KMS-11 (cell line): ENCODE measurements at regions not wholly inside any gene's neighbourhood (a gene's known extent, or its start where the extent isn't known, plus 50 kb on each side); places are given as distances from the start of the nearest gene placed in this dataset.

Source experiments
- H2AFZ ChIP-seq: fragments of 200-600 bp; sonication (generic); 2 replicates; pipeline ENCODE4 v1.6.1; 2016; ENCODE audit warnings: antibody characterized with exemption, mixed run types, low read depth
- H3K27ac ChIP-seq: fragments of 200-600 bp; sonication (generic); 2 replicates; pipeline ENCODE4 v1.6.1; 2016; ENCODE audit warnings: mild to moderate bottlenecking, mixed run types
- H3K27me3 ChIP-seq: fragments of 200-600 bp; sonication (generic); 2 replicates; pipeline ENCODE4 v1.6.1; 2017; ENCODE audit warnings: mild to moderate bottlenecking, low read depth, mixed run types, moderate library complexity; ENCODE audit not compliant: insufficient read depth
- H3K36me3 ChIP-seq: fragments of 200-600 bp; sonication (generic); 2 replicates; pipeline ENCODE4 v1.6.1; 2017; ENCODE audit warnings: mild to moderate bottlenecking, mixed run types; ENCODE audit not compliant: insufficient read depth
- H3K4me1 ChIP-seq: fragments of 200-600 bp; sonication (generic); 2 replicates; pipeline ENCODE4 v1.6.1; 2016; ENCODE audit warnings: mild to moderate bottlenecking, low read depth, mixed run types; ENCODE audit not compliant: poor library complexity, severe bottlenecking
- H3K4me2 ChIP-seq: fragments of 200-600 bp; sonication (generic); 2 replicates; pipeline ENCODE4 v1.7.0; 2016; ENCODE audit warnings: mild to moderate bottlenecking, mixed run types
- H3K4me3 ChIP-seq: fragments of 200-600 bp; sonication (generic); IDR thresholded peaks from 2 replicates; pipeline ENCODE4 v1.6.1; 2017; ENCODE audit warnings: low read depth, low read length, mixed read lengths; ENCODE audit not compliant: insufficient read depth
- H3K79me2 ChIP-seq: fragments of 200-600 bp; sonication (generic); 2 replicates; pipeline ENCODE4 v1.6.1; 2016; ENCODE audit warnings: low read depth, mixed run types; ENCODE audit not compliant: insufficient read depth
- H3K9ac ChIP-seq: fragments of 200-600 bp; sonication (generic); 2 replicates; pipeline ENCODE4 v1.6.1; 2016; ENCODE audit warnings: mild to moderate bottlenecking, mixed run types
- H4K20me1 ChIP-seq: fragments of 200-600 bp; sonication (generic); 2 replicates; pipeline ENCODE4 v1.6.1; 2016; ENCODE audit warnings: mild to moderate bottlenecking, mixed run types; ENCODE audit not compliant: insufficient read depth
- TF ChIP-seq, protein P1 (sequence below): fragments of 200-600 bp; sonication (generic); conservative IDR thresholded peaks from 2 replicates; pipeline ENCODE4 v1.6.1; 2017; ENCODE audit warnings: low read depth, mild to moderate bottlenecking, antibody characterized with exemption, low read length, moderate library complexity, mixed read lengths

DNA sequence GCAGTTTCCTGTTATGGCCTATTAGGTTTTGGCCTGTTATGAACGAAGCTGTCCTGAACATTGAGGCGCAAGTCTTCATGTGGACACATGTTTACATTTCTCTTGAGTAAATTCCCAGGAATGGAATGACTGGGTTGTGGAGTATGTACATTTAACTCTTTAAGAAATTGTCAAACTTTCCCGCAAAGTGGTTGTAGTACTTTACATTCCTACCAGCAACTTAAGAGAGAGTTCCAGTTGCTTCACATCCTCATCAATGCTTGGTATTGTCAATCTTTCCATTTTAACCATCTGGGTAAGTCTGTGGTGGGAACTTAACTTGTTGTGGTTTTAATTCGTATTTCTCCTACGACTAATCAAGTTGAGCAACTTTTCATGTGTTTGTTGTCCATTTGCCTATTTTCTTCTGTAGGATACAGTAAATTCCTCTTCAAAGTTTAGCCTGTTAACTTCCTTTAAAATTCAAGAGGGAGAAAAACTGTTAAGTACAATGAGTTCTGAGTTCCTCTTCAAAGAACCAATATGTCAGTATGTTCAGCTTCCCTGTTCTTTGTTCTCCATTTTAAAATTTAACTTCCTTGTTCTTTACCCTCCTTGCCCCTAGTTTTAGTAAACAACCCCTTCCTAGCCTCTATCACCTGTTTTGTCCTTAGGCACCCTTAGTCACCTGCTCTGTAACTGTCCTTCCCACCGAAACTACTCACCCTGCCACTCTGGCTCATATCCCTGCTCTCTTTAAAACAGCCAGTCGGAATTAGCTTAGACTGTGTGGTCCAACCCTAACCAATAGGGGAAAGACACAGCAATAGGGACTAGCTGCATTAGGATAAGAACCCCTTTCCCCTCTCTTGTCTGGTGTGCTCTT lies 74.0 kb downstream of the FAM241B start:
- Histone ChIP-seq H3K36me3 (no peaks in the 10 kb centered on the region), H3K4me3 (no peak overlapping the region), H3K27ac (no peak overlapping the region), H3K4me1 (no peaks in the 10 kb centered on the region), H3K4me2 (no peak overlapping the region), H3K27me3 (no peaks in the 10 kb centered on the region), H4K20me1 (no peaks in the 10 kb centered on the region), H3K9ac (no peak overlapping the region), H2AFZ (no peak overlapping the region), H3K79me2 (no peaks in the 10 kb centered on the region)
- TF ChIP-seq, protein P1, sequence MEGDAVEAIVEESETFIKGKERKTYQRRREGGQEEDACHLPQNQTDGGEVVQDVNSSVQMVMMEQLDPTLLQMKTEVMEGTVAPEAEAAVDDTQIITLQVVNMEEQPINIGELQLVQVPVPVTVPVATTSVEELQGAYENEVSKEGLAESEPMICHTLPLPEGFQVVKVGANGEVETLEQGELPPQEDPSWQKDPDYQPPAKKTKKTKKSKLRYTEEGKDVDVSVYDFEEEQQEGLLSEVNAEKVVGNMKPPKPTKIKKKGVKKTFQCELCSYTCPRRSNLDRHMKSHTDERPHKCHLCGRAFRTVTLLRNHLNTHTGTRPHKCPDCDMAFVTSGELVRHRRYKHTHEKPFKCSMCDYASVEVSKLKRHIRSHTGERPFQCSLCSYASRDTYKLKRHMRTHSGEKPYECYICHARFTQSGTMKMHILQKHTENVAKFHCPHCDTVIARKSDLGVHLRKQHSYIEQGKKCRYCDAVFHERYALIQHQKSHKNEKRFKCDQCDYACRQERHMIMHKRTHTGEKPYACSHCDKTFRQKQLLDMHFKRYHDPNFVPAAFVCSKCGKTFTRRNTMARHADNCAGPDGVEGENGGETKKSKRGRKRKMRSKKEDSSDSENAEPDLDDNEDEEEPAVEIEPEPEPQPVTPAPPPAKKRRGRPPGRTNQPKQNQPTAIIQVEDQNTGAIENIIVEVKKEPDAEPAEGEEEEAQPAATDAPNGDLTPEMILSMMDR: no peak

- no peak overlapping the region for H2AFZ ChIP-seq
- H3K9ac ChIP-seq: no peak overlapping the region
- no peaks in the 10 kb centered on the region for H3K36me3 ChIP-seq
- no peaks in the 10 kb centered on the region for H4K20me1 ChIP-seq
- H3K4me1 ChIP-seq: no peaks in the 10 kb centered on the region
- no peak overlapping the region for H3K27ac ChIP-seq
- peaks cover 8% of the 10 kb centered on the region; the same call in 1 of the 2 replicates for H3K27me3 ChIP-seq
- H3K79me2 ChIP-seq: no peaks in the 10 kb centered on the region
- TF ChIP-seq, protein P1: no peak
- H3K4me3 ChIP-seq: no peak overlapping the region
- no peak overlapping the region for H3K4me2 ChIP-seq
Observed at GRCh38 chr10:69709366-69709941, 79.4 kb downstream of the FAM241B start.

GRCh38 chr10:69710008-69710888 lies 80.2 kb downstream of the FAM241B start:
- no peak overlapping the region for H3K4me3 ChIP-seq
- no peak overlapping the region for H3K9ac ChIP-seq
- peaks cover 11% of the 10 kb centered on the region; the same call in 1 of the 2 replicates for H3K27me3 ChIP-seq
- no peak overlapping the region for H2AFZ ChIP-seq
- H3K4me2 ChIP-seq: no peak overlapping the region
- no peak overlapping the region for H3K27ac ChIP-seq
- H3K79me2 ChIP-seq: no peaks in the 10 kb centered on the region
- TF ChIP-seq, protein P1: no peak
- H4K20me1 ChIP-seq: no peaks in the 10 kb centered on the region
- no peaks in the 10 kb centered on the region for H3K36me3 ChIP-seq
- H3K4me1 ChIP-seq: no peaks in the 10 kb centered on the region

DNA sequence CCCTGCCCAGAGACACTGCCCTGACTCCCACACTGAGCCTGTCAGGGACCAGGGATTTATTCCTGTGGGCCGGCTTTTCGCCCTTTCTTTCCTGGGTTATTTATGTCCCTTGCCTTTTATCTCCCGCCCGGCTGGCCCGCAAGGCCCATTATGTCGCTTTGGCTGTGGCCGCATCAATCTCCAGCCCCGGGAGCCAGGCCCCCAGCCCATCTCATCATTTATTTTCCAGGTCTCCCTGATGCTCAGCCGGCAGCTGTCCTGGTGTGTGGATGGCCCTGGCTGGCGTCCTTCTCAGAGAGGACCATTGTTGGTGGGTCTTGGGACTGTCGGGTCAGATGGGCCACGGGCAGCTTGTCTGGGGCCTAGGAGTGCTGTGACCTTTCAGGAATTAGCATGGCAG lies 82.3 kb downstream of the FAM241B start:
- TF ChIP-seq, protein P1: no peak
- Histone ChIP-seq H3K36me3 (no peaks in the 10 kb centered on the region), H3K27ac (no peak overlapping the region), H4K20me1 (no peaks in the 10 kb centered on the region), H3K9ac (no peak overlapping the region), H3K4me3 (no peak overlapping the region), H3K27me3 (peaks cover 16% of the 10 kb centered on the region; the same call in 1 of the 2 replicates), H3K4me2 (no peak overlapping the region), H3K79me2 (no peaks in the 10 kb centered on the region), H2AFZ (no peak overlapping the region), H3K4me1 (no peaks in the 10 kb centered on the region)
